Gastroesophageal sphincter (tissue), 4 donors: ENCODE measurements at regions not wholly inside any gene's neighbourhood (a gene's known extent, or its start where the extent isn't known, plus 50 kb on each side); places are given as distances from the start of the nearest gene placed in this dataset.

Experiments
- ATAC-seq: fragments of 150-250 bp; one replicate; pipeline ENCODE4 v1.9.1; 2016; ENCODE audit warnings: mild to moderate bottlenecking, moderate library complexity
- H3K27ac ChIP-seq, 4 donors: fragments of 200-600 bp; sonication (generic) in 3 of 4; 1 replicate in 3 of 4; 2 replicates in 1 of 4; pipeline ENCODE4 v1.5.1; 2016 to 2019
- H3K27me3 ChIP-seq: fragments of 200-600 bp; sonication (generic); one replicate; pipeline ENCODE4 v1.5.1; 2019
- H3K36me3 ChIP-seq, 2 donors: fragments of 200-600 bp; sonication (generic); one replicate each; pipeline ENCODE4 v1.5.1; 2019; ENCODE audit warnings: control low read depth in 1 of 2
- H3K4me1 ChIP-seq, 3 donors: fragments of 200-600 bp; sonication (generic); 1 replicate in 2 of 3; 2 replicates in 1 of 3; pipeline ENCODE4 v1.5.1; 2016 to 2019; ENCODE audit warnings: control low read depth in 2 of 3
- H3K4me3 ChIP-seq, 2 donors: fragments of 200-600 bp; sonication (generic); one replicate each; pipeline ENCODE4 v1.5.1; 2019; ENCODE audit warnings: mild to moderate bottlenecking in 1 of 2, moderate library complexity in 1 of 2
- H3K9me3 ChIP-seq, 3 donors: fragments of 200-600 bp; sonication (generic); one replicate each; pipeline ENCODE4 v1.5.1; 2017 to 2019; ENCODE audit warnings: control low read depth in 2 of 3
- EP300 ChIP-seq: sonication (generic); formaldehyde crosslinking; IDR thresholded peaks from one replicate; pipeline ENCODE4 v1.6.1; 2017; ENCODE audit warnings: antibody characterized with exemption, mild to moderate bottlenecking
- POLR2A ChIP-seq, 2 donors: fragments of 450-650 bp; IDR thresholded peaks; one replicate each; pipeline ENCODE4 v1.6.1; 2017; ENCODE audit warnings: antibody characterized with exemption in 2 of 2, mild to moderate bottlenecking in 2 of 2, moderate library complexity in 1 of 2
- POLR2AphosphoS5 ChIP-seq: sonication (generic); formaldehyde crosslinking; IDR thresholded peaks from one replicate; pipeline ENCODE4 v1.6.1; 2017; ENCODE audit warnings: antibody characterized with exemption
- WGBS, 2 donors: methylation state at CpG; one replicate each; pipeline ENCODE4 v1.1.5; 2018; ENCODE audit warnings: low coverage in 1 of 2; 5-methylcytosine and 5-hydroxymethylcytosine counted together
- TF ChIP-seq, protein P1 (sequence below), 4 experiments: fragments of 200-600 bp in 2 of 4; fragments of 450-650 bp in 2 of 4; sonication (generic) in 1 of 4; IDR thresholded peaks; one replicate each; pipeline ENCODE4 v1.5.1; 2017 to 2019; ENCODE audit warnings: antibody characterized with exemption in 4 of 4, mild to moderate bottlenecking in 2 of 4, moderate library complexity in 2 of 4

DNA sequence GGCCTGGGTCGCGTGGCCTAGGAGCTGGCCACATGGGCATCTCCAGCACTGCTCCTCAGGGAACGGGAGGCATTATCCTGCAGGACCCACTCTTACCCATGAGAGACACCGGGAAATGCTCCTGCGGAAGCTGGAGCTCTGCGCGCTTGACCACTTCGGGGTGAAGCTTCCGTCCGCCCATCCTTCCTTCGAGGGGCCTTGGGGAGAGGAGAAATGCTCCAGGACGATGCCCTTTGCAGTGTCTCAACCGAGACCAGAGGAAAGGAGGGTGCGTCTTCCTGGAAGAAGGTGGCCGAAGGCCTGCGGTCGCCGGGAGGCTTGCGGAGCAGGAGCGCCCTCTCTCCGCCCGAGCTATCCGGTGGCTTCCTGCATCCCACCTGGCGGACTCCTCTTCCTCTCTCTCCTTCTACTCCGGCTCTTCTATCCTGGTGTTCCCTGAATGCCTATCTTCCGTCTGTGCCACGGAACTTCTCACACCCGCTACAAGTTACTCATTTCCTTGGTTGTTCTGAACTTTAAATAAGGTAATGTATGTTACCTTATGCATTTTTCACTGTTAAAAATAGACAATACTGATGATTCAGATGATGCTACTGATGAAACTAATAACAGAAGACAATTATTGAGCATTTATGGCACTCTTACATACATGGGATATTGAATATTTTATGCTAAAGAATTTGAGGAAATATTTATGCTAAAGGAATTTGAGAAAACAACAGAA lies 91.4 kb downstream of the PRKAB2 start:
- ATAC-seq = no peak
- no peak overlapping the region for H3K27ac ChIP-seq
- no peak overlapping the region for H3K4me3 ChIP-seq
- H3K27me3 ChIP-seq = peaks cover 92% of the 10 kb centered on the region
- 8 to 10% methylated on average over 5 to 14 of the region's 28 CpGs for WGBS, 2 donors
- H3K36me3 ChIP-seq = no peaks in the 10 kb centered on the region
- TF ChIP-seq POLR2AphosphoS5 (no peak), EP300 (no peak), POLR2A (IDR thresholded peaks at IDR 0.05) (no peak)
- TF ChIP-seq, protein P1, sequence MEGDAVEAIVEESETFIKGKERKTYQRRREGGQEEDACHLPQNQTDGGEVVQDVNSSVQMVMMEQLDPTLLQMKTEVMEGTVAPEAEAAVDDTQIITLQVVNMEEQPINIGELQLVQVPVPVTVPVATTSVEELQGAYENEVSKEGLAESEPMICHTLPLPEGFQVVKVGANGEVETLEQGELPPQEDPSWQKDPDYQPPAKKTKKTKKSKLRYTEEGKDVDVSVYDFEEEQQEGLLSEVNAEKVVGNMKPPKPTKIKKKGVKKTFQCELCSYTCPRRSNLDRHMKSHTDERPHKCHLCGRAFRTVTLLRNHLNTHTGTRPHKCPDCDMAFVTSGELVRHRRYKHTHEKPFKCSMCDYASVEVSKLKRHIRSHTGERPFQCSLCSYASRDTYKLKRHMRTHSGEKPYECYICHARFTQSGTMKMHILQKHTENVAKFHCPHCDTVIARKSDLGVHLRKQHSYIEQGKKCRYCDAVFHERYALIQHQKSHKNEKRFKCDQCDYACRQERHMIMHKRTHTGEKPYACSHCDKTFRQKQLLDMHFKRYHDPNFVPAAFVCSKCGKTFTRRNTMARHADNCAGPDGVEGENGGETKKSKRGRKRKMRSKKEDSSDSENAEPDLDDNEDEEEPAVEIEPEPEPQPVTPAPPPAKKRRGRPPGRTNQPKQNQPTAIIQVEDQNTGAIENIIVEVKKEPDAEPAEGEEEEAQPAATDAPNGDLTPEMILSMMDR (IDR thresholded peaks at IDR 0.05) = no peak
- peaks cover 0 to 54% (median 7%) of the 10 kb centered on the region in 3 donors for H3K4me1 ChIP-seq
- H3K9me3 ChIP-seq = peaks cover 0 to 1% (median 0%) of the 10 kb centered on the region in 3 donors

DNA sequence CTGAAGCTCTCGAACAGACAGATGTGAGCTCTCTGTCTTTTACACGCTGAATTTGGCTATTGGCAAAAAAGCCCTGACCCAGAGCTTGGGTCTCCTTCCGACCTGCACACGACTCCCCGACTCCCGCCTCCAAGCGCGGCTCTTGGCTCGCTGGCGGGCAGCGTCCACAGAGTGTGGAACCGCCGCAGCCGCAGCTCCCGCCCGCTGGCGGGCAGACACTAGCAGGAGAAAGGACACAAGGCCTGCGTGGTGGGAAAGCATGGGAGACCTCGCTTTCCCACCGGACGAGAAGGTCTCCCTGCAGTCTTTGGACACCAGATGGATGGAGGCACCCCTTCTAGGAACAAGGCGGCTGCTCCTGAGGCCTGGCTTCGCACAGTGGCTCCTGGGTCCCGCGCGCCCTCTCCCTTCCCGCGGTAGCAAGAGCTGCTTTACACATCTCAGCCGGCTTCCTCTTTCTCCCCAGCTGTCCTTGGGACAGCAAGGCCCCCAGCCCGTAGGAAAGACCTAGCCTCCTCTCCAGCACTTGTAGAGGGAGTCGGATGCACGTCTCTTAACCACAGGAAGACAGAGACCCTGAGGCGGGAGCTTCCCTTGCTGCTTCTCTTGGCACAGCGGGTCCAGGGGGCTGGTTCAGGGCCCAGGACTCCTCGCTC lies 92.1 kb downstream of the PRKAB2 start:
- H3K36me3 ChIP-seq = no peaks in the 10 kb centered on the region
- TF ChIP-seq POLR2AphosphoS5 (no peak), POLR2A (IDR thresholded peaks at IDR 0.05) (no peak), EP300 (no peak)
- TF ChIP-seq, protein P1 (IDR thresholded peaks at IDR 0.05) = no peak
- no peak for ATAC-seq
- peaks cover 99% of the 10 kb centered on the region for H3K27me3 ChIP-seq
- peaks cover 0 to 50% (median 7%) of the 10 kb centered on the region in 3 donors for H3K4me1 ChIP-seq
- H3K4me3 ChIP-seq = peak overlapping the region in 1 of 2 donors; percentile 8
- 7% methylated on average over 3 of the region's 35 CpGs; no CpG with 5 or more reads in 1 of the 2 donors for WGBS, 2 donors
- H3K27ac ChIP-seq = no peak overlapping the region
- H3K9me3 ChIP-seq = no peaks in the 10 kb centered on the region

DNA sequence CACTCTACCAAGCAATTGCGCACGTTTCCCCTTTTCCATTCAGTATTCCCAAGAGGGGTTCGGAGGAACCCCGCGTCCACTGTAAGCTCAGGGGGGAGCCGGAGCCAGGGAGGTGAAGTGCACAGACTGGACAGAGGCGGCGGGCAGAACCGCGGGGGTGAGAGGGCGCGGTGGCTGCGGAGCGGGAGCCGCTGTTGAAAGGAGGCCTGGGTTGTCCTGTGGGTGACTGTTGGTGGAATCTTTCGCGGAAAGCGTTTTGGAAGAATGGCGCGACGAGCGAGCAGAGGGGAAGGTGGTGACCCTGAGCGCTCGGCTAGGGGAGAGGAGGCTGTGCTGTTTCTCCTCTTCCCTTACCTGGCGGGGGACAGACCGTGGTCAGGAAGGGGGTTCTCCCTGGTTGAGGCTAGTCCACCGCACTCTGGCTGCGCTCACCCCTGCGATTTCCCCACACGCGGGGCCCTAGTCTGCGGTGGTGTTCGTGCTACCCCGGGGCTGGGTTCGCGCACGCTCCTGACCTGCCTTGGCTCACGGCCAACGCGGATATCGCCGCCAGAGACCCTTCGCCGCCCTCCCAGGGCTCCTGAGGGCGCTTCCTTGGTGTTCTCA lies 92.8 kb downstream of the PRKAB2 start:
- Histone ChIP-seq H3K4me1 (peaks cover 0 to 44% (median 7%) of the 10 kb centered on the region in 3 donors), H3K27me3 (peaks cover 100% of the 10 kb centered on the region), H3K36me3 (no peaks in the 10 kb centered on the region), H3K4me3 (peak overlapping the region in 1 of 2 donors; percentile 8), H3K27ac (no peak overlapping the region), H3K9me3 (no peaks in the 10 kb centered on the region)
- 2 to 7% methylated on average over 17 to 20 of the region's 45 CpGs for WGBS, 2 donors
- no peak for TF ChIP-seq EP300
- TF ChIP-seq POLR2A (IDR thresholded peaks at IDR 0.05) = no peak
- TF ChIP-seq, protein P1 (IDR thresholded peaks at IDR 0.05) = no peak
- TF ChIP-seq POLR2AphosphoS5 = no peak
- no peak for ATAC-seq

DNA sequence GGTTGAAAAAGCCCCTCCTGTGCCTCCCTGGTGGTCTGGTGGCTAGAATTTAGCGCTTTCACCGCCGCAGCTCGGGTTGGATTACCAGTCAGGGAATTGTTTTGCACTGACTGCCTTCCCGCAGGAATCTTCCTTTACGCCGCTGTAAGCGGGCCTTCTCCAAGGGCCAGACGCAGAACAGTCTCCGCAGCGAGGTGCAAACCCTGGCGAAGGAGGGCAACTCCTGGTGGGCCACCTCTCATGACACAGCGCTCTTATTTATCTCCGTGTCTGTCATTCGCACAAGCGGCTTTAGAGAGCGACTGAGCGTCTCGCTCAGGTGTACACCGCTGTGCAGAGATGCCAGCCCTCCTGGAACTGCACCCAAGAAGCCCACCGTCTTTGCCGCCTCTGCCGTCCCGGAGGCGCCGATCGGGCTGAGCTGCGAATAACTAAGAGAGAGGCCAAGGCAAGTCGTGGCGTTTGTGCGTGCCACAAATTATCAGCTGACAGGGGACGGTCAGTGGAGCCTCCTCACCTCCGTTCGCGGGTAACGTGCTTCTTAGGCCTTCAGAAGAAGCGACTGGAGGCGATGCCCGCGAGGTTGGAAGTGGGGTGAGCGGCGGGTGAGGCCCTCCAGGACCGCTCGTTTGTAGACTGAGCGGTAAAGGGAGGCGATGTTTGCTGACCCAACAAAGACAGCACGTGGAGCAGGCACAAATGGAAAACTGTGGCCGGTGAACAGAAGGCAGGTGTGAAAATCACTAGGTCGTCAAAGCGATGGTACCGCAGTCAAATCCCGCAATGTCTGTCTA lies 93.5 kb downstream of the PRKAB2 start:
- H3K27ac ChIP-seq = no peak overlapping the region
- WGBS, 2 donors = 3 to 4% methylated on average over 4 to 13 of the region's 52 CpGs
- no peaks in the 10 kb centered on the region for H3K36me3 ChIP-seq
- H3K4me3 ChIP-seq = no peak overlapping the region
- no peak for ATAC-seq
- peaks cover 100% of the 10 kb centered on the region for H3K27me3 ChIP-seq
- TF ChIP-seq POLR2A (IDR thresholded peaks at IDR 0.05) = no peak
- no peak for TF ChIP-seq POLR2AphosphoS5
- peaks cover 0 to 37% (median 7%) of the 10 kb centered on the region in 3 donors for H3K4me1 ChIP-seq
- no peaks in the 10 kb centered on the region for H3K9me3 ChIP-seq
